Fibroblast of the aortic adventitia (primary cell): ENCODE measurements at regions not wholly inside any gene's neighbourhood (a gene's known extent, or its start where the extent isn't known, plus 50 kb on each side); places are given as distances from the start of the nearest gene placed in this dataset.

Experiments used
- DNase-seq: peaks from one replicate; pipeline ENCODE4 v3.0.0-alpha.2; 2010; ENCODE audit warnings: low read depth
- H3K4me3 ChIP-seq: 2 replicates; pipeline ENCODE4 v1.5.1; 2011; ENCODE audit warnings: low read depth, mild to moderate bottlenecking, control low read depth, low read length, moderate library complexity
- CTCF ChIP-seq: IDR thresholded peaks from 2 replicates; pipeline ENCODE4 v1.5.1; 2011; ENCODE audit warnings: mild to moderate bottlenecking, low read length, control low read depth, inconsistent platforms; ENCODE audit not compliant: insufficient read depth

- no peak overlapping the region for H3K4me3 ChIP-seq
- no peak for TF ChIP-seq CTCF
- no peak for DNase-seq
These were observed 463.9 kb downstream of the BTG1 start for GRCh38 chr12:91681751-91682150.

- no peak for DNase-seq
- TF ChIP-seq CTCF = no peak
- H3K4me3 ChIP-seq = no peak overlapping the region
These were observed 464.8 kb downstream of the BTG1 start for GRCh38 chr12:91680864-91681263.

- no peak overlapping the region for H3K4me3 ChIP-seq
- no peak for DNase-seq
- no peak for TF ChIP-seq CTCF
These were observed 468.1 kb downstream of the BTG1 start for GRCh38 chr12:91677556-91677955.

DNA sequence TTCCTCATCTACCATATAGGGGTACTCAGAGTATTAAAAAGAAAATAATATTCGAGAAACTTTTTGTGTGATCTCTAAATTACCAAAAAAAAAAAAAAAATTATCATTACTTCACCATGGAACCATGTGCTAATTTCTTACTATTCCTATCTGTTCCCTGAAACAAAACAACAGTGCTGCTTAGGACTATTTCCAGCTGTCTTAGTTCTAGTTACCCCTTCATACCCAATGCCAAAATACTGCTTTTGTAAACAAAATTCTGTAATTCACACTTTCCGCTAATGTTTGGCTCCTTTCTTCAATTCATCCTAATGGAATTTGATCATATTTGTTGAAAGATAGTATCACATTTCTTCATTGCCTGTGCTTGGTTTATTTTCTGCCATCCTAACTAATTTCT, 470.2 kb downstream of the BTG1 start:
- no peak for DNase-seq
- no peak for TF ChIP-seq CTCF
- H3K4me3 ChIP-seq = no peak overlapping the region

GRCh38 chr12:91672130-91672529, 473.5 kb downstream of the BTG1 start:
- no peak for TF ChIP-seq CTCF
- no peak overlapping the region for H3K4me3 ChIP-seq
- DNase-seq = no peak

- TF ChIP-seq CTCF = no peak
- no peak for DNase-seq
- no peak overlapping the region for H3K4me3 ChIP-seq
These were observed 478.0 kb downstream of the BTG1 start for GRCh38 chr12:91667694-91668093.

DNA sequence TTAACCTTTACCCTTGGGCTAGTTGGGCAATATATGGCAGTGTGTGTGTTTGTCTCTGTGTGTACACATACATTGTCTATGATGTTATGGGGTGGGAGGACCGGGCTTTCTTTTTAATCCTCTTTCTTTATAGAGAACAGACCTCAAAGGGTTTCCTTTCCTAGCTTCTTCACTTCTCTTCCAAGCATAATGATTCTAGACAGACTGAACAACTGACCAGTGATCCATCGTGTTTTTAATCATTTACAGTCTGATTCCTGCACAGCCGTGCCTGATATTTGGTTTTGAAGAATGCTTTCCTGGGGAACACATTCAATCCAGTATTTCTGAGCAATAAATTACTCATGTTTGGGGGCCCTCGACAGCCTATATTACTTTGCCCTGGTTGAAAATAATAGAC, 481.1 kb upstream of the DCN start:
- DNase-seq = no peak
- no peak overlapping the region for H3K4me3 ChIP-seq
- TF ChIP-seq CTCF = no peak
